Sigmoid colon (tissue), 4 donors: ENCODE measurements at regions not wholly inside any gene's neighbourhood (a gene's known extent, or its start where the extent isn't known, plus 50 kb on each side); places are given as distances from the start of the nearest gene placed in this dataset.

Experiments used
- CTCF ChIP-seq, 4 experiments: fragments of 450-650 bp in 3 of 4; fragments of 200-600 bp in 1 of 4; IDR thresholded peaks; one replicate each; pipeline ENCODE4 v1.5.1; 2016 to 2019; ENCODE audit warnings: antibody characterized with exemption in 4 of 4, mild to moderate bottlenecking in 3 of 4, moderate library complexity in 2 of 4
- EP300 ChIP-seq, 4 donors: sonication (generic); formaldehyde crosslinking; IDR thresholded peaks; one replicate each; pipeline ENCODE4 v1.6.1; 2017; ENCODE audit warnings: antibody characterized with exemption in 4 of 4

GRCh38 chr1:55477953-55478352 is 262.8 kb upstream of the USP24 start:
- TF ChIP-seq CTCF (IDR thresholded peaks at IDR 0.05), result no peak
- no peak for TF ChIP-seq EP300 (IDR thresholded peaks at IDR 0.05)
